Type B pancreatic cell (in vitro differentiated cells): ENCODE measurements at regions not wholly inside any gene's neighbourhood (a gene's known extent, or its start where the extent isn't known, plus 50 kb on each side); places are given as distances from the start of the nearest gene placed in this dataset.

Experiments
- DNase-seq: peaks from one replicate; pipeline ENCODE4 v3.0.0; 2021; ENCODE audit warnings: mixed read lengths; ENCODE audit not compliant: unreplicated experiment; ENCODE audit errors: extremely low spot score
- H3K27ac Mint-ChIP-seq: 2 replicates; pipeline ENCODE4 v1.8.0; 2021; ENCODE audit warnings: mild to moderate bottlenecking, mixed read lengths
- H3K27me3 Mint-ChIP-seq: 2 replicates; pipeline ENCODE4 v1.8.0; 2021; ENCODE audit warnings: mixed read lengths
- H3K36me3 Mint-ChIP-seq: 2 replicates; pipeline ENCODE4 v1.8.0; 2021; ENCODE audit warnings: mixed read lengths
- H3K4me1 Mint-ChIP-seq: one replicate; pipeline ENCODE4 v1.8.0; 2021; ENCODE audit warnings: mixed read lengths; ENCODE audit not compliant: unreplicated experiment
- H3K4me3 Mint-ChIP-seq: 2 replicates; pipeline ENCODE4 v1.8.0; 2021; ENCODE audit warnings: mild to moderate bottlenecking, mixed read lengths
- H3K9me3 Mint-ChIP-seq: 2 replicates; pipeline ENCODE4 v1.8.0; 2021; ENCODE audit warnings: mixed read lengths
- CTCF ChIP-seq: fragments of 200-600 bp; sonication (generic); conservative IDR thresholded peaks from 2 replicates; pipeline ENCODE4 v1.5.0; 2021; ENCODE audit warnings: antibody characterized with exemption, mild to moderate bottlenecking

DNA sequence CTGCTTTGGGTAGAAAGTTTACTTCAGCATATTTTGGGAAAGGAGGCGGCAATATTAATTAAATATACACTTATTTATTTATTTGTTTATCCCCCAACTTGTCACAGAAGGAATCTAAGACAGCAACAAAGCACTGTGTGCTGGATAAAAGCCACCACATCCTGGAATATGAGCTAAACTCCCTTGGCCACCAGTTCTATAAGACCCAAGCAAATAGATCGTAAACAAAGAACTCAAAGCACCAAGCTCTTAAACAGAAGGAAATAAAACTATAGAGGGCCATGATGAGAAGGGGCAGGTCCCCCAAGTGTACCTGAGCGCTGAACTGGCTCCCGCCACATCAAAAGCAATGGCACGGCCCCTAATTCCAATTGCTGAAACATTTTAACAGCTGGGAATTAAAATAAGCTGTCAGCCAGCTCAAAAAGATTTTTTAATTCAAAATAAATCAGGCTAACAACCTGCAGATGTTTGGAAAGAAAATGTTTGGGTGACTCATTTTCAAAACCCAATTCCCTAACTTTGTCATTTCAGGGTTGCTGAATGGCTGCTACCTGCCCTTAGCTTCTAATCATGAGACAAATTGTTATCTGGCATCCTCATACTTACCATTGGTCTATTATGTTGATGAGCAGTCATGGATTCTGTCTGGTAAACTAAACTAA is 127.1 kb downstream of the SLC30A10 start:
- peaks cover 14% of the 10 kb centered on the region for H3K4me1 Mint-ChIP-seq
- no peak for DNase-seq
- peaks cover 5% of the 10 kb centered on the region for H3K9me3 Mint-ChIP-seq
- H3K27ac Mint-ChIP-seq = no peak overlapping the region
- H3K27me3 Mint-ChIP-seq = peaks cover 5% of the 10 kb centered on the region
- no peak for TF ChIP-seq CTCF
- H3K36me3 Mint-ChIP-seq = no peaks in the 10 kb centered on the region
- no peak overlapping the region for H3K4me3 Mint-ChIP-seq

DNA sequence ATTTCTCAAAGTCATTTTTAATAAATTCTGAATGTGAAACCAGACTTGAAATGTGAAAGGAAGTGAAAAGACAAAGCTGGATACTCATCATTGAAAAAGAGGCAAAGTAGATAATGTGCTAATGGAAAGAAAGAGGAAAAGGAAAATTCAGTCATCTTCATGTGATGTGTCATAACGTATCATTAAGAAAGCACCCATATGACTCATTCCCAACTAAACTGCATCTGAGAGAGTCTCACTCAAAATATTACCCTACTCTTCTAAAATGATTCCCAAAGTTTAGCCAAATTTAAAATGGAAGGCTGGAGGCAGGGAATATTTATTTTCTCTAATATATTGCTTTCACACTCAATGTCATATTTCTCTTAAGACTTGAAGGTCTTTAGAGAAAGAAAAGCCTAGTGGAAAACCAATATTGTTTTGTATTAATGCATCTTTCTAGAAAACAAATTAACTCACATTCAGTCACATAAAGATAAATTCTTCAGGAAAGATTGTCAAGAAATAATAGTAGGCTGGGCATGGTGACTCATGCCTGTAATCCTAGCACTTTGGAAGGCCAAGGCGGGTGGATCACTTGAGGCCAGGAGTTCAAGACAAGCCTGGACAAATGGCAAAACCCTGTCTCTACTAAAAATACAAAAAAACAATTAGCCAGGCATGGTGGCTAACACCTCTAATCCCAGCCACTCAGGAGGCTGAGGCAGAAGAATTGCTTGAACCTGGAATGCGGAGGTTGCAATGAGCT is 129.9 kb downstream of the SLC30A10 start:
- no peak for DNase-seq

GRCh38 chr1:219797683-219798082 is 130.7 kb downstream of the SLC30A10 start:
- TF ChIP-seq CTCF = no peak
- Mint-ChIP-seq H3K4me3 (no peak overlapping the region), H3K9me3 (no peaks in the 10 kb centered on the region), H3K36me3 (no peaks in the 10 kb centered on the region), H3K27ac (no peak overlapping the region), H3K27me3 (peaks cover 13% of the 10 kb centered on the region), H3K4me1 (peaks cover 35% of the 10 kb centered on the region)
- DNase-seq = no peak

More for the DNA sequence above, 129.9 kb downstream of the SLC30A10 start:
- H3K27me3 Mint-ChIP-seq = peaks cover 13% of the 10 kb centered on the region
- no peaks in the 10 kb centered on the region for H3K9me3 Mint-ChIP-seq
- no peak overlapping the region for H3K4me3 Mint-ChIP-seq
- TF ChIP-seq CTCF = no peak
- no peak overlapping the region for H3K27ac Mint-ChIP-seq
- H3K4me1 Mint-ChIP-seq = peaks cover 30% of the 10 kb centered on the region
- no peaks in the 10 kb centered on the region for H3K36me3 Mint-ChIP-seq

- H3K9me3 Mint-ChIP-seq = no peaks in the 10 kb centered on the region
- TF ChIP-seq CTCF = no peak
- peaks cover 42% of the 10 kb centered on the region for H3K4me1 Mint-ChIP-seq
- peaks cover 13% of the 10 kb centered on the region for H3K27me3 Mint-ChIP-seq
- no peak overlapping the region for H3K4me3 Mint-ChIP-seq
- DNase-seq = no peak
- no peak overlapping the region for H3K27ac Mint-ChIP-seq
- H3K36me3 Mint-ChIP-seq = no peaks in the 10 kb centered on the region
These were observed 131.3 kb downstream of the SLC30A10 start for GRCh38 chr1:219797009-219797408.

DNA sequence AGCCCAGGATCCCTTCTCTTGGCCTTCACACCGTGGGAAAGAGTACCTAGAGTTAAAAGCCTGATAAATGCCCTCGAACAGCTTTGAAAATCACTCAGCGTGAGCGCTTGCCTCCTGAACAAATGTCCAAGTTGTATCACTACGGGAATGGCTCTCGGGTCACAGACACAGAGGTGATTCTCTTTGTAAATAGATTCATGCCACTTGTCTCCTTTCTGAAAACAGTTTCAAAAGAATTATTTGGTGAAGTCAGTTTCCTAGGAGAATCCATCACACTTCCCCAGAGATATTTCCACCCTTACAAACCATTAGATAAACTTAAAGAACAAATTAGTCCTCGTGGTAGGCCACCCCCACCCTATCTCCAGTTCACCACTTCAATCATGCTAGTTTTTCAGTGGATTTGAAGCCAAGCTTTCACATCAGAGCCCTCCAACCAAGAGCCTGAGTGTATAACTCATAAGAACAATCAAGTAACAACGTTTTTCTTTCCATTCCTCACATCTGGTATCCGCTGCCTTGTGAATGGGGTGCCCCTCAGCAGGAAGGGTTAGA is 132.9 kb downstream of the SLC30A10 start:
- peaks cover 54% of the 10 kb centered on the region for H3K4me1 Mint-ChIP-seq
- peaks cover 13% of the 10 kb centered on the region for H3K27me3 Mint-ChIP-seq
- H3K4me3 Mint-ChIP-seq = peak overlapping the region; percentile 4
- no peak for DNase-seq
- no peak for TF ChIP-seq CTCF
- H3K36me3 Mint-ChIP-seq = no peaks in the 10 kb centered on the region
- H3K9me3 Mint-ChIP-seq = no peaks in the 10 kb centered on the region
- no peak overlapping the region for H3K27ac Mint-ChIP-seq
